Neuronal stem cell (in vitro differentiated cells): ENCODE measurements at regions not wholly inside any gene's neighbourhood (a gene's known extent, or its start where the extent isn't known, plus 50 kb on each side); places are given as distances from the start of the nearest gene placed in this dataset.
"Not testable (repeated sequence)": the region's sequence is repeated elsewhere in the genome, so short reads cannot be mapped to it uniquely, and the experiment has no call there.

Source experiments
- DNase-seq: peaks from one replicate; pipeline ENCODE4 v3.0.0-alpha.2; 2013; ENCODE audit warnings: low spot score
- H2AFZ ChIP-seq: one replicate; pipeline ENCODE4 v1.6.1; 2013; ENCODE audit warnings: mild to moderate bottlenecking, low read length, inconsistent platforms
- H2AK5ac ChIP-seq: 2 replicates; pipeline ENCODE4 v1.6.1; 2013; ENCODE audit warnings: low read depth, mild to moderate bottlenecking, inconsistent platforms, low read length, moderate library complexity, mixed read lengths
- H2BK120ac ChIP-seq: 2 replicates; pipeline ENCODE4 v1.6.1; 2013; ENCODE audit warnings: low read depth, mild to moderate bottlenecking, inconsistent platforms, low read length, moderate library complexity, mixed read lengths
- H2BK12ac ChIP-seq: one replicate; pipeline ENCODE4 v1.6.1; 2013; ENCODE audit warnings: low read length, inconsistent platforms
- H2BK15ac ChIP-seq: 2 replicates; pipeline ENCODE4 v1.6.1; 2013; ENCODE audit warnings: mild to moderate bottlenecking, low read length, inconsistent platforms, mixed read lengths
- H2BK5ac ChIP-seq: one replicate; pipeline ENCODE4 v1.6.1; 2013; ENCODE audit warnings: inconsistent platforms, mild to moderate bottlenecking, low read length, moderate library complexity
- H3K14ac ChIP-seq: one replicate; pipeline ENCODE4 v1.6.1; 2013; ENCODE audit warnings: low read length, inconsistent platforms
- H3K18ac ChIP-seq: 2 replicates; pipeline ENCODE4 v1.6.1; 2013; ENCODE audit warnings: low read length, inconsistent platforms
- H3K23ac ChIP-seq: 2 replicates; pipeline ENCODE4 v1.6.1; 2013; ENCODE audit warnings: low read depth, mild to moderate bottlenecking, mixed read lengths, low read length, inconsistent platforms; ENCODE audit not compliant: poor library complexity
- H3K27ac ChIP-seq: replicated peaks from 3 replicates; pipeline ENCODE4 v1.5.1; 2013; ENCODE audit warnings: low read length, inconsistent platforms
- H3K27me3 ChIP-seq, 3 experiments: 2 replicates each; pipeline ENCODE4 v1.6.1; 2013; ENCODE audit warnings: low read length in 3 of 3, mild to moderate bottlenecking in 2 of 3, inconsistent platforms in 1 of 3, low read depth in 1 of 3, mixed read lengths in 1 of 3, moderate library complexity in 1 of 3; ENCODE audit not compliant: control insufficient read depth in 3 of 3, insufficient read depth in 3 of 3
- H3K36me3 ChIP-seq, 2 donors: replicated peaks in 1 of 2; 2 replicates each; pipeline ENCODE4 v1.6.1; 2013; ENCODE audit warnings: low read length in 2 of 2; ENCODE audit not compliant: control insufficient read depth in 2 of 2, insufficient read depth in 2 of 2
- H3K4ac ChIP-seq: 2 replicates; pipeline ENCODE4 v1.6.1; 2013; ENCODE audit warnings: inconsistent platforms, mild to moderate bottlenecking, low read length, moderate library complexity
- H3K4me1 ChIP-seq, 2 donors: 1 replicate in 1 of 2; 2 replicates in 1 of 2; pipeline ENCODE4 v1.6.1; 2013; ENCODE audit warnings: low read length in 2 of 2, low read depth in 1 of 2; ENCODE audit not compliant: control insufficient read depth in 2 of 2, insufficient read depth in 1 of 2
- H3K4me2 ChIP-seq: one replicate; pipeline ENCODE4 v1.6.1; 2013; ENCODE audit warnings: mild to moderate bottlenecking, low read length, inconsistent platforms; ENCODE audit not compliant: insufficient read depth, poor library complexity, severe bottlenecking
- H3K4me3 ChIP-seq, 2 donors: 2 replicates each; pipeline ENCODE4 v1.5.1; 2013; ENCODE audit warnings: low read length in 2 of 2, mild to moderate bottlenecking in 2 of 2, inconsistent platforms in 1 of 2, moderate library complexity in 1 of 2
- H3K79me1 ChIP-seq: one replicate; pipeline ENCODE4 v1.6.1; 2013; ENCODE audit warnings: low read depth, mild to moderate bottlenecking, inconsistent platforms, low read length, moderate library complexity
- H3K9ac ChIP-seq: one replicate; pipeline ENCODE4 v1.6.1; 2013; ENCODE audit warnings: mild to moderate bottlenecking, low read depth, low read length, inconsistent platforms; ENCODE audit not compliant: poor library complexity
- H3K9me3 ChIP-seq, 2 donors: replicated peaks in 1 of 2; 2 replicates each; pipeline versions ENCODE3 to v1.6.1; 2013; ENCODE audit warnings: low read length in 2 of 2, mild to moderate bottlenecking in 2 of 2, inconsistent platforms in 1 of 2, low read depth in 1 of 2, mixed read lengths in 1 of 2, moderate library complexity in 1 of 2; ENCODE audit not compliant: control insufficient read depth in 2 of 2, insufficient read depth in 1 of 2
- H4K8ac ChIP-seq: one replicate; pipeline ENCODE4 v1.6.1; 2013; ENCODE audit warnings: low read depth, mild to moderate bottlenecking, inconsistent platforms, low read length, moderate library complexity
- H4K91ac ChIP-seq: one replicate; pipeline ENCODE4 v1.6.1; 2013; ENCODE audit warnings: low read length, low read depth, mild to moderate bottlenecking, inconsistent platforms; ENCODE audit not compliant: poor library complexity
- WGBS, 2 donors: extraction: QIAGEN DNeasy Blood & Tissue Kit; methylation state at CpG; one replicate each; pipeline ENCODE4 v1.1.7; 2013; ENCODE audit warnings: missing lambda C conversion rate in 2 of 2, mixed read lengths in 1 of 2; ENCODE audit not compliant: insufficient read length in 2 of 2, insufficient replicate concordance in 1 of 2; ENCODE audit errors: extremely low coverage in 2 of 2; 5-methylcytosine and 5-hydroxymethylcytosine counted together

DNA sequence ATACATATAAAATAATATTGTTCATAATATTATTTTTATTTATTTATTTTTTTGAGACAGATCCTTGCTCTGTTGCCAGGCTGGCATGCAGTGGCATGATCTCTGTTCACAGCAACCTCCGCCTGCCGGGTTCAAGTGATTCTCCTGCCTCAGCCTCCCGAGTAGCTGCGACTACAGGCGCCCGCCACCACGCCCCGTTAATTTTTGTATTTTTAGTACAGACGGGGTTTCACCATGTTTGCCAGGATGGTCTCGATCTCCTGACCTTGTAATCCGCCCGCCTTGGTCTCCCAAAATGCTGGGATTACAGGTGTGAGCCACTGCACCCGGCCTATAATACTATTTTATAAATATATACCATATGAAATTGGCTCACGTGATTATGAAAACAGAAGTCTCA, 832.4 kb upstream of the TPTE start:
- not testable (repeated sequence) for H2BK5ac ChIP-seq, H2BK15ac ChIP-seq, H4K8ac ChIP-seq, H2BK12ac ChIP-seq, H3K4me1 ChIP-seq, H3K9ac ChIP-seq, DNase-seq, H3K36me3 ChIP-seq, H4K91ac ChIP-seq, H3K27me3 ChIP-seq, H3K4me2 ChIP-seq, H2AFZ ChIP-seq, H3K9me3 ChIP-seq, H3K4ac ChIP-seq, H3K27ac ChIP-seq, H3K4me3 ChIP-seq, H2BK120ac ChIP-seq, H3K14ac ChIP-seq, H3K23ac ChIP-seq, H3K79me1 ChIP-seq, H2AK5ac ChIP-seq, H3K18ac ChIP-seq
- no CpG with 5 or more reads among the region's 14 CpGs for whole genome bisulfite sequencing, 2 donors

GRCh38 chr21:9690981-9691380, 830.4 kb upstream of the TPTE start:
- H3K14ac ChIP-seq, H3K27me3 ChIP-seq, H3K79me1 ChIP-seq, H2AFZ ChIP-seq, H4K8ac ChIP-seq, H4K91ac ChIP-seq, H3K23ac ChIP-seq, H2BK12ac ChIP-seq, H3K4me1 ChIP-seq, H2BK120ac ChIP-seq, H3K36me3 ChIP-seq, H3K4me2 ChIP-seq, H2BK15ac ChIP-seq, H2AK5ac ChIP-seq, H3K4ac ChIP-seq, H3K4me3 ChIP-seq, H3K9ac ChIP-seq, H3K27ac ChIP-seq, H3K9me3 ChIP-seq, H3K18ac ChIP-seq, H2BK5ac ChIP-seq, DNase-seq: not testable (repeated sequence)
- WGBS, 2 donors, result no CpG with 5 or more reads among the region's 8 CpGs

GRCh38 chr21:9695759-9696158, 825.6 kb upstream of the TPTE start:
- H3K4me2 ChIP-seq, H3K23ac ChIP-seq, H2BK12ac ChIP-seq, H3K36me3 ChIP-seq, H2AK5ac ChIP-seq, H3K9ac ChIP-seq, H3K4ac ChIP-seq, H3K14ac ChIP-seq, H2BK15ac ChIP-seq, H3K9me3 ChIP-seq, H4K8ac ChIP-seq, H2BK5ac ChIP-seq, H3K4me1 ChIP-seq, H4K91ac ChIP-seq, DNase-seq, H3K27me3 ChIP-seq, H2AFZ ChIP-seq, H2BK120ac ChIP-seq, H3K4me3 ChIP-seq, H3K79me1 ChIP-seq, H3K18ac ChIP-seq, H3K27ac ChIP-seq: not testable (repeated sequence)
- WGBS, 2 donors, result no CpG with 5 or more reads among the region's 6 CpGs

DNA sequence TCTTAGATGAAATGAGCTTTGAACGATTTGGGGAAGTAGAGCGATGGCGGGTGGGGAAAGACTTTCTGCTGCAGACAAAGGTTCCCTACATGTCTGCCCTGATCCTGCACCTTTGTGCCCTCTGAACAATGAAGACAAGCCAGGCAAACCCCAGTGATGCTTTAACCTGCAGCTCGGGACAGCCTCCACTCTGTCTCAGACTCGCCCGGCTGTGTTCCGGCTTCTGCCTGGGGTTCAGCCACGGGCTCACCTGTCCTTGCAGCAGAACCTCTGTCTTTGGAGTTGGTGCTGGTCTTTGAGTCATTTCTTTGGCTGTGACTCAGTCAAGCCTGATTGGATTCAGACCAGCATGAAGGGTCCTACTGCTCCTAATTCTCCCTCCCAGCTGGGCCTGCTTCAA, 823.6 kb upstream of the TPTE start:
- DNase-seq, H3K4ac ChIP-seq, H2BK5ac ChIP-seq, H4K8ac ChIP-seq, H2AFZ ChIP-seq, H3K14ac ChIP-seq, H3K27me3 ChIP-seq, H3K9ac ChIP-seq, H3K4me2 ChIP-seq, H3K23ac ChIP-seq, H2AK5ac ChIP-seq, H3K18ac ChIP-seq, H3K36me3 ChIP-seq, H4K91ac ChIP-seq, H3K4me3 ChIP-seq, H2BK120ac ChIP-seq, H3K27ac ChIP-seq, H3K4me1 ChIP-seq, H3K9me3 ChIP-seq, H3K79me1 ChIP-seq, H2BK12ac ChIP-seq, H2BK15ac ChIP-seq: not testable (repeated sequence)
- WGBS, 2 donors, result no CpG with 5 or more reads among the region's 8 CpGs
